Vagina (tissue), 2 donors: ENCODE measurements at regions not wholly inside any gene's neighbourhood (a gene's known extent, or its start where the extent isn't known, plus 50 kb on each side); places are given as distances from the start of the nearest gene placed in this dataset.

Source experiments
- POLR2A ChIP-seq, 2 donors: fragments of 450-650 bp; IDR thresholded peaks; one replicate each; pipeline ENCODE4 v1.6.1; 2017; ENCODE audit warnings: antibody characterized with exemption in 2 of 2, mild to moderate bottlenecking in 2 of 2, moderate library complexity in 2 of 2
- POLR2AphosphoS5 ChIP-seq, 2 donors: sonication (generic); formaldehyde crosslinking; IDR thresholded peaks; one replicate each; pipeline ENCODE4 v1.9.0; 2017; ENCODE audit warnings: antibody characterized with exemption in 2 of 2, mild to moderate bottlenecking in 2 of 2, low read depth in 1 of 2; ENCODE audit not compliant: insufficient read depth in 1 of 2
- TF ChIP-seq, protein P1 (sequence below), 3 experiments: fragments of 450-650 bp in 2 of 3; fragments of 200-600 bp in 1 of 3; sonication (generic) in 1 of 3; IDR thresholded peaks; one replicate each; pipeline ENCODE4 v1.5.1; 2017 to 2019; ENCODE audit warnings: antibody characterized with exemption in 3 of 3, mild to moderate bottlenecking in 2 of 3, moderate library complexity in 2 of 3

DNA sequence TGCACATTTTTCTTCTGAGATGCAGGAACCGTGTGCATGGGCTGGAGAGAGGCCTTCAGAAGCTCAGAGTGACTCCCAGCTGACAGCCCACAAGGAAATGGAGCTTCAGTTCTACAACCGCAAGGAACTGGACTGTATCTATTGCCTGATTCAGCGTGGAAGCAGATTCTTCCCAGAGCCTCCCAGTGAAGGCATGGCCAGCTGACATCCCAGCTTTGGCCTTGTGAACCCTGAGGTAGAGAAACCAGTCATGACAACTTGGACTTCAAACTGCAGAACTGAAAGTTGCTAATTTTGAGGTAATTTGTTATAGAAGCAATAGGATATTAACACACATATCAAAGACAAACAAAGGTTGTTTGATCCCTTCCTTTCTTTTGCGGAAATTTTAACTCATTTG lies 94.3 kb upstream of the NOX3 start:
- TF ChIP-seq, protein P1, sequence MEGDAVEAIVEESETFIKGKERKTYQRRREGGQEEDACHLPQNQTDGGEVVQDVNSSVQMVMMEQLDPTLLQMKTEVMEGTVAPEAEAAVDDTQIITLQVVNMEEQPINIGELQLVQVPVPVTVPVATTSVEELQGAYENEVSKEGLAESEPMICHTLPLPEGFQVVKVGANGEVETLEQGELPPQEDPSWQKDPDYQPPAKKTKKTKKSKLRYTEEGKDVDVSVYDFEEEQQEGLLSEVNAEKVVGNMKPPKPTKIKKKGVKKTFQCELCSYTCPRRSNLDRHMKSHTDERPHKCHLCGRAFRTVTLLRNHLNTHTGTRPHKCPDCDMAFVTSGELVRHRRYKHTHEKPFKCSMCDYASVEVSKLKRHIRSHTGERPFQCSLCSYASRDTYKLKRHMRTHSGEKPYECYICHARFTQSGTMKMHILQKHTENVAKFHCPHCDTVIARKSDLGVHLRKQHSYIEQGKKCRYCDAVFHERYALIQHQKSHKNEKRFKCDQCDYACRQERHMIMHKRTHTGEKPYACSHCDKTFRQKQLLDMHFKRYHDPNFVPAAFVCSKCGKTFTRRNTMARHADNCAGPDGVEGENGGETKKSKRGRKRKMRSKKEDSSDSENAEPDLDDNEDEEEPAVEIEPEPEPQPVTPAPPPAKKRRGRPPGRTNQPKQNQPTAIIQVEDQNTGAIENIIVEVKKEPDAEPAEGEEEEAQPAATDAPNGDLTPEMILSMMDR (IDR thresholded peaks at IDR 0.05) = no peak
- TF ChIP-seq POLR2A (IDR thresholded peaks at IDR 0.05) (no peak), POLR2AphosphoS5 (IDR thresholded peaks at IDR 0.05; ENCODE audit: insufficient read depth in 1 of 2, low read depth in 1 of 2) (no peak)
